ENCODE measurements at regions not wholly inside any gene's neighbourhood (a gene's known extent, or its start where the extent isn't known, plus 50 kb on each side); places are given as distances from the start of the nearest gene placed in this dataset.

- no peak for DNase-seq (ENCODE audit: low read depth)
Observed at GRCh38 chr1:8267307-8267706, 50.6 kb upstream of the SLC45A1 start.

DNA sequence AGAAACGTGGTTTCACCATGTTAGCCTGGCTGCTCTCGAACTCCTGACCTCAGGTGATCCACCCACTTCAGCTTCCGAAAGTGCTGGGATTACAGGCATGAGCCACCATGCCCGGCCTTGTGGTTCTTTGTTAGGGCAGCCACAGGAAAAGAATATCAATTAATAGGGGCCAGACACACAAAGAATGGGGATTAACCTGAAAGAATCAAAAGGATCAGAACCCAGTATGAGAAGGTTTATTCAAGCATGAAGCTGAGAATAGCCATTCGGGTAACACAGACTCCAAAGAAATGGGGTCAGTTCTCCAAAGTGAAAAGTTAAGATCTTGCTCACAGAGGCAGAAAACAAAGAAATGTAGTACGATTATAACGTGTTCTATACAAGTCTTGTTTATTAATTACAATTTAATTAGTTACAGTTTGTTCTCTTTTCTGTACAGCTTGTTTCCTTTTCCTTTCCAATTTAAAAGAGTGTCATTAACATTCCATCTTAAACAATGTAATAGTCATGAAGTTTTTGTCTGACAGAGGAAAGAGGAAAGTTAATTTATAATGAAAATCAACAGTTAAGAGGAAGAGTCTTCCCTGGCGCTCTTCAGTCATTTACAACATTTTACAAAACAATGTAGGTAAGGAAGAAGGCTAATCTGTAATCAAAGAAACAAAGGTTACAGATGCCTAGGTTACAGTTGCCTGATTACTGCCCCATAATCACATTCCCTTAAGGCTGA, 51.3 kb upstream of the SLC45A1 start:
- no peak for DNase-seq (ENCODE audit: low read depth)

GRCh38 chr1:8263791-8264190, 54.1 kb upstream of the SLC45A1 start:
- no peak for DNase-seq (ENCODE audit: low read depth)

- no peak for DNase-seq (ENCODE audit: low read depth)
Observed at GRCh38 chr1:8261398-8261762, 56.5 kb upstream of the SLC45A1 start.

DNA sequence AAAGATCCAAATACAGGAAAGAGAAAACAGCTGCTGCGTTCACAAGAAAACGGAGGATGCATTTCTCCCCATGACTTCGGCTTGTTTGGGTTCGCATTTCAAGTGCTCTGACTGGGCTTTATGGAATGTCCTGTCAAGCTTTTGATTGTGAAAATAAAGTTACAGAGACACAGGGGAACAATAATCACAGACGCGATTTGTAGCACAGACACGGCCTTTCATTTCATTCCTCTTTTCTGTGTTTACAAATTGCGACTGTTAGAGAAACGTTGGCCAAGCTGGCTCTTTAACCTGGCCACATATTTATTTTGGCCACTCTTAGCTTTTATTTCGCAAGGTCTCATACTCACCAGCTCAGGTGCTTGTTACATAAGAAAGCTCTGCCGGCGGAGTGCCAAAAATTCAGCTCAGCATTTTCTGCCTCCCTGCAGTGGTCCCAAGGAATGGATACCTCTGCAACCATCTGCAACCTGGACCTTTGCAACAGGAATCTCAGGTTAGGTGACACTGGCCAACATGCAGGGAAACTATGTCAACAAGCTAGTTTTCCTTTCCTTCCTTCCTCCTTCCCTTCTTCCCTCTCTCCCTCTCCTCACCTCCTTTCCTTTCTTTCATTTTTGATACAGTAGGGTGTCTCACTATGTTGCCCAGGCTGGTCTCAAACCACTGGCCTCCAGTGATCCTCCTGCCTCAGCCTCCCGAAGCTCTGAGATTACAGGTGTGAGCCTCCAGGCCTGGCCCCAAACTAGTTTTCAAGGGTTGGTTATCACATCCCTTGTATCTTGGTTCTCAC, 58.2 kb upstream of the SLC45A1 start:
- DNase-seq (ENCODE audit: low read depth): peak; percentile 63

DNA sequence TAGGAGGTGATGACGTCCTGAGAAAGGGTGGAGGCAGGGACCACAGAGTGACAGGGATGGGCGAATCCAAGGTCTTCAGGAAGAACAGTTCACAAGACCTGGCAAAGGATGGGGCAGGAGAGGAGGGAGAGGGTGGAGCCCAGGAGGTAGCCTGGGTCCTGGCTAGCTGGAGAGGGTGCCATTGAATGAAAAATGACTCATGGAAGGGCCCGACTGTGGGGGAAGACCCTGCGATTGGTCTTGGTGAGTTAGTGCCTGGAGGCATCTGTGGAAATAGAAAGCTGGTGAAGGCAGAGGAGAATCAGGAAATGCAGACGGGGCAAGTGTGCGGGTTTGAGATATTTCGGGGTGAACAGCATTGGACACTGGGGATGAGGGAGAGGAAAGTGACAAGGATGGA, 60.3 kb upstream of the SLC45A1 start:
- DNase-seq (ENCODE audit: low read depth): no peak

DNA sequence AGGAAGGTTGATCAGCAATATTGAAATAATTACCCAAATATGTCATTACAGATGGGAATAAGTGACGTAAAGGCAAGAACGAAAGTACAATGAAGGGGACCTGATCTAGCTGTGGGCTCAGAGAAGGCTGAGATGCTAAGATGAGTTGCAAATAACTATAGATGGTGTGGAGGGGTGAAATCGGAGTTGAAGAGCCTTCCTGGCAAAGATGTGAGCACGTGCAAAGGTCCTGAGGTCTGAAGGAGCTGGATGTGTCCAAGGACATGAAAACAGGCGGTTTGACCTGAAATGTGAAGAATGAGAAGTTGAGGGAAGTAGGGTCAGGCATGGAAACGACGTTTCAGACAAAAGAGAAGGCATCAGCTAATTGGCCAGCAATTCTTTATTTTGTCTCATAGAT, 61.6 kb upstream of the SLC45A1 start:
- no peak for DNase-seq (ENCODE audit: low read depth)

- DNase-seq (ENCODE audit: low read depth): no peak
Observed at GRCh38 chr1:8255712-8256111, 62.2 kb upstream of the SLC45A1 start.

- no peak for DNase-seq (ENCODE audit: low read depth)
Observed at GRCh38 chr1:8252266-8252951, 65.5 kb upstream of the SLC45A1 start.

DNA sequence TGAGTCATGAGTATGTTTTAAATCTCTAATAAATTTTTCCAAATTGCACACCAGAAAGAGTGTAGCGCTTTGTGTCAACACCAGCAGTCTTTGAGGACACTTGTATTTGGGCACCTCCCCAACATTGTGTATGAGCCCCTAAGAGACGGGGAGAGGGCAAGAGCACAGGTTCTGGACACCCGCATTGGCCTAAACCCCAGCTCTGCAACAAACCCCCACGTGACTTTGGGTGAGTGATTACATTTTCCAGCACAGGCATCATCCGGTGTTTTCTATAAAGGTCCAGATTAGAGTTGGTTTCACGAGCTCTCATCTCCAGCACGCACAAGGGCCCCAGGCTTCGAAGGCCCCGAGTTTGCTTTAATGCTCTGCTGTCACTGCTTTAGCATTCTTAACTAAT, 66.3 kb upstream of the SLC45A1 start:
- DNase-seq (ENCODE audit: low read depth): no peak

GRCh38 chr1:8249838-8250237, 68.1 kb upstream of the SLC45A1 start:
- DNase-seq (ENCODE audit: low read depth): no peak

GRCh38 chr1:8247811-8248436, 70.0 kb upstream of the SLC45A1 start:
- no peak for DNase-seq (ENCODE audit: low read depth)

DNA sequence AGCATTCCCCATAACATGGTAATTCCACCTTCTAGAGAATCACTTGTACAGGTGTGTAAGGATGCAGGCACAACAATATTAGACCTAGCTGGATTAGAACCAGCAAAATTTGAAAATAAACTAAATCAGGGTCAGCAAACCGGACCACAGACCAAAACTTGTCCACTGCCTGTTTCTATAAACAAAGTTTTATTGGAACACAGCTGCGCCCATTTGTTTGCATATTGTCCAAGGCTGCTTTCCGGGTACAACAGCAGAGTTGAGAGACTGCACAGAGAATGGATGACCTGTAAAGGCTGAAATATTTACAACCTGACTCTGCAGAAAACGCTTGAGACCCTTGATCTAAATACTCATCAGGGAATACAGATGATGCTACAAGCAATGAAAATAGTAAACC, 73.6 kb upstream of the SLC45A1 start:
- DNase-seq (ENCODE audit: low read depth): no peak

DNA sequence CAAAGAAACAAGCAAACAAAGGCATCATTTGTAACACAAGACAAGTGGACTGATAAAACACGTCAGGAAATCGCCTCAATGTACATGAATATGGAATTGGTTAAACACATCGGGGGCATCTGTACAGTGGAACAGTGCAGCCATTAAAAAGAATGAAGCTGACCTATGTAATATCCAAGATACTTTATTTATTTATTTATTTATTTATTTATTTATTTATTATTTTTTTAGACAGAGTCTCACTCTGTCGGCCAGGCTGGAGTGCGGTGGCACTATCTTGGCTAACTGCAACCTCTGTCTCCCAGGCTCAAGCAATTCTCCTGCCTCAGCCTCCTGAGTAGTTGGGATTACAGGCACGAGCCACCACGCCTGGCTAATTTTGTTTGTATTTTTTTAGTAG, 75.4 kb upstream of the SLC45A1 start:
- no peak for DNase-seq (ENCODE audit: low read depth)

DNA sequence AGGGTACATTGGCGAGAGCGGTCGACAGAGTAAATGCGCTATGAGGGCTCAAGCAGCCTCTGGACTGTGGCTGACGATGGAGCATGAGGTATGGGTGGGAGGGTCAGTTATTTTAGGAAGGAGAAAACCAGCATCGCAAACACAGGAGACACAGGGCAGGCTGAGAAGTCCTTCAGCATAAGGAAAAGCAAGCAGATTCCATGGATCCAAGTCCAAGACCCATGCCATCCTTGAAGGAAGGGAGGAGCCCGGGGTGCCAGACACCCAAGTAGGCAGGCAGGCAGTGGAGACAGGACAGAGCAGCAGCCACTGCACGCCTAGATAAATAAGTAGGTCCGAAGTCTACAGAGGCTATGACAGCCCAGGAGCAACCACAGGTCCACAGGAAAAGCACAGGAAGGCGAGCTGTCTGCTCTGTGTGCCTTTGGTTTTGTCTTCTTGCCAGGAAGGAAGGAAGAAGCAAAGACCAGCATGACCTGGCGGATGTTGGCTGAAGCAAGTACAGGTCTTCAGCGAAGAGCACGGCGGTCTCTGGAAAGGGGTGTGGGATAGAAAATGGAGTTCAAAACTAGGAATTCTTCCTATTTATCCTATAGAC, 76.4 kb upstream of the SLC45A1 start:
- no peak for DNase-seq (ENCODE audit: low read depth)

GRCh38 chr1:8239306-8240023, 78.4 kb upstream of the SLC45A1 start:
- no peak for DNase-seq (ENCODE audit: low read depth)

GRCh38 chr1:8239039-8239305, 78.9 kb upstream of the SLC45A1 start:
- DNase-seq (ENCODE audit: low read depth): peak; percentile 43

- no peak for DNase-seq (ENCODE audit: low read depth)
Observed at GRCh38 chr1:8238141-8239038, 79.5 kb upstream of the SLC45A1 start.

GRCh38 chr1:8232036-8232757, 85.7 kb upstream of the SLC45A1 start:
- no peak for DNase-seq (ENCODE audit: low read depth)

GRCh38 chr1:8230292-8230621, 87.7 kb upstream of the SLC45A1 start:
- no peak for DNase-seq (ENCODE audit: low read depth)
